GM06990 (cell line): ENCODE measurements at regions not wholly inside any gene's neighbourhood (a gene's known extent, or its start where the extent isn't known, plus 50 kb on each side); places are given as distances from the start of the nearest gene placed in this dataset.
"Not testable (repeated sequence)": the region's sequence is repeated elsewhere in the genome, so short reads cannot be mapped to it uniquely, and the experiment has no call there.

ENCODE experiments used
- DNase-seq: peaks from one replicate; pipeline ENCODE4 v3.0.0-alpha.2; 2011; ENCODE audit not compliant: insufficient read length; ENCODE audit errors: extremely low read depth
- H3K27me3 ChIP-seq: replicated peaks from 2 replicates; pipeline ENCODE4 v1.6.0; 2011; ENCODE audit warnings: low read length; ENCODE audit not compliant: control insufficient read depth, insufficient read depth
- H3K36me3 ChIP-seq: 2 replicates; pipeline ENCODE4 v1.5.1; 2011; ENCODE audit warnings: low read length; ENCODE audit not compliant: control insufficient read depth, insufficient read depth
- H3K4me3 ChIP-seq: replicated peaks from 2 replicates; pipeline ENCODE4 v1.5.1; 2011; ENCODE audit warnings: low read depth, mild to moderate bottlenecking, control low read depth, low read length
- TF ChIP-seq, protein P1 (sequence below): IDR thresholded peaks from 2 replicates; pipeline ENCODE4 v1.5.1; 2011; ENCODE audit warnings: low read length, control low read depth, mild to moderate bottlenecking, inconsistent platforms; ENCODE audit not compliant: insufficient read depth, poor library complexity, severe bottlenecking

GRCh38 chr12:84157170-84157569 lies 755.4 kb downstream of the SLC6A15 start:
- Histone ChIP-seq H3K27me3 (no peaks in the 10 kb centered on the region), H3K4me3 (no peak overlapping the region), H3K36me3 (no peaks in the 10 kb centered on the region)
- DNase-seq: no peak
- TF ChIP-seq, protein P1, sequence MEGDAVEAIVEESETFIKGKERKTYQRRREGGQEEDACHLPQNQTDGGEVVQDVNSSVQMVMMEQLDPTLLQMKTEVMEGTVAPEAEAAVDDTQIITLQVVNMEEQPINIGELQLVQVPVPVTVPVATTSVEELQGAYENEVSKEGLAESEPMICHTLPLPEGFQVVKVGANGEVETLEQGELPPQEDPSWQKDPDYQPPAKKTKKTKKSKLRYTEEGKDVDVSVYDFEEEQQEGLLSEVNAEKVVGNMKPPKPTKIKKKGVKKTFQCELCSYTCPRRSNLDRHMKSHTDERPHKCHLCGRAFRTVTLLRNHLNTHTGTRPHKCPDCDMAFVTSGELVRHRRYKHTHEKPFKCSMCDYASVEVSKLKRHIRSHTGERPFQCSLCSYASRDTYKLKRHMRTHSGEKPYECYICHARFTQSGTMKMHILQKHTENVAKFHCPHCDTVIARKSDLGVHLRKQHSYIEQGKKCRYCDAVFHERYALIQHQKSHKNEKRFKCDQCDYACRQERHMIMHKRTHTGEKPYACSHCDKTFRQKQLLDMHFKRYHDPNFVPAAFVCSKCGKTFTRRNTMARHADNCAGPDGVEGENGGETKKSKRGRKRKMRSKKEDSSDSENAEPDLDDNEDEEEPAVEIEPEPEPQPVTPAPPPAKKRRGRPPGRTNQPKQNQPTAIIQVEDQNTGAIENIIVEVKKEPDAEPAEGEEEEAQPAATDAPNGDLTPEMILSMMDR: no peak

DNA sequence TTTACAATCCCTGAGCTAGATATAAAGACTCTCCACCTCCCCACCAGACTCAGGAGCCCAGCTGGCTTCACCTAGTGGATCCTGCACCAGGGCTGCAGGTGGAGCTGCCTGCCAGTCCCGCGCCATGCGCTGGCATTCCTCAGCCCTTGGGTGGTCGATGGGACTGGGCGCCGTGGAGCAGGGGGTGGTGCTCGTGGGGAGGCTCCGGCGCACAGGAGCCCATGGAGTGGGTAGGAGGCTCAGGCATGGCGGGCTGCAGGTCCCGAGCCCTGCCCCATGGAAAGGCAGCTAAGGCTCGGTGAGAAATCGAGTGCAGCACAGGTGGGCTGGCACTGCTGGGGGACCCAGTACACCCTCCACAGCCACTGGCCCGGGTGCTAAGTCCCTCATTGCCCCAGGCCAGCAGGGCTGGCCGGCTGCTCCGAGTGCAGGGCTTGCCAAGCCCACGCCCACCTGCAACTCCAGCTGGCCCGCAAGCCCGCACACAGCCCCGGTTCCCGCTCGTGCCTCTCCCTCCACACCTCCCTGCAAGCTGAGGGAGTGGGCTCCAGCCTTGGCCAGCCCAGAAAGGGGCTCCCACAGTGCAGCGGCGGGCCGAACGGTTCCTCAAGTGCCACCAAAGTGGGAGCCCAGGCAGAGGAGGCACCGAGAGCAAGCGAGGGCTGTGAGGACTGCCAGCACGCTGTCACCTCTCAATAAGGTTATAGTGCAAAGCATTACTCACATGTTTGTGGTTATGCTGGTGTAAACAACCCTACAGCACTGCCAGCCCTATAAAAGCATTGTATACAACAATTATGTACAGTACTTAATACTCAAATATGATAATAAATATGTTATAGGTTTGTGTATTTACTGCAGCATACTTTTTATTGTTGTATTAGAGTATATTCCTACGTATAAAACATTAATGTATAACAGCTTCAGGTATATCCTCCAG lies 757.3 kb downstream of the SLC6A15 start:
- not testable (repeated sequence) for H3K27me3 ChIP-seq, H3K36me3 ChIP-seq, H3K4me3 ChIP-seq, DNase-seq

GRCh38 chr12:84154439-84154990 lies 758.1 kb downstream of the SLC6A15 start:
- not testable (repeated sequence) for H3K27me3 ChIP-seq, H3K4me3 ChIP-seq, DNase-seq, H3K36me3 ChIP-seq

DNA sequence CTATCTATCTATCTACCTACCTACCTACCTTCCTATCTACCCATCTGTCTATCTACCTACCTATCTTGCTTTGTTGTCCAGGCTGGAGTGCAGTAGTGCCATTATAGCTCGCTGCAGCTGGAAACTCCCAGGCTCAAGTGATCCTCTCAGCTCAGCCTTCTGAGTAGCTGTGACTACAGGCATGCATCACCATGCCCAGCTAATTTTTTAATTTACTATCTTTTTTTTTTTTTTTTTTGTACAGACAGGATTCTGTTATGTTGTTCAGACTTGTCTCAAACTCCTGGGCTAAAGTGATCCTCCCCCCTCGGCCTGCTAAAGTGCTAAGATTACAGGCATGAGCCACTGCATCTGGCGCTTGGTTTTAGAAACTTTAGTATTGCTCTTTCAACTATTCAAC lies 762.4 kb downstream of the SLC6A15 start:
- TF ChIP-seq, protein P1: no peak
- H3K27me3 ChIP-seq: no peaks in the 10 kb centered on the region
- no peak overlapping the region for H3K4me3 ChIP-seq
- DNase-seq: no peak
- H3K36me3 ChIP-seq: no peaks in the 10 kb centered on the region

DNA sequence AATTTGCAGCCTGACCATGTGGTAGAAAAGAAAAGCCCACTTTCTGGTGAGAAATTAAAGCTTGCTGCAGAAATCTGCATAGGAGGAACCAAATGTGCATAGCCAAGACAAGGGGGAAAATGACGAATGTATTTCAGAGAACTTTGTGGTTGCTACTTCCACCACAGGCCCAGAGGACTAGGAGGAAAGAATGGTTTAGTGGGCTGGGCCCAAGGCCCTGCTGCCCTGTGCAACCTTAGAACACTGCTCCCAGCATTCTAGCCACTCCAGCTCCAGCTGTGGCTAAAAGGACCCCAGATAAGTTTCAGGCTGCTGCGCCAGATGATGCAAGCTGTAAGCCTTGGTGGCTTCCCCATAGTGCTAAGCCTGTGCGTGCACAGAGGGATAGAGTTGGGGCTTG lies 764.3 kb downstream of the SLC6A15 start:
- no peak for DNase-seq
- Histone ChIP-seq H3K27me3 (no peaks in the 10 kb centered on the region), H3K36me3 (no peaks in the 10 kb centered on the region), H3K4me3 (no peak overlapping the region)
- TF ChIP-seq, protein P1: no peak

DNA sequence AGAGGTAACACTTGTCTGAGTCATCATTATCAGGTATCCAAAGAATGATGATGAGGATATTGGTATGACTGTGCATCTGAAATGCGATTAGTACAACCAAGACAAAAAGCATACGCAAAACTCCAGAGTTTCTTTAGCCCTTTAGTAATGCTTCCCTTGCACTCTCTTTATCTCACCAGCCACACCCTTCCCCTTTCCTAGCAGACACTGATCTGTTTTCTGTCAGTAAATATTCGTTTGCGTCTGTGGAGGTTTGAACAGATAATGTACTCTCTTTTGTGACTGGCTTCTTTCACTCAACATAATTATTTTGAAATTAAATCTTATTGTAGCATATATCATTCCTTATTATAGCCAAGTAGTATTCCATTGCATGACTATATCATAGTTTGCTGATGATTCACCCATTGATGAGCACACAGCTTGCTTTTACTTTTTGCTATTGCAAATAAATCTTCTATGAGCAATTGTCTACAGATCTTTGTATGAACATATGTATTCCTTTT lies 775.7 kb downstream of the SLC6A15 start:
- no peak for DNase-seq
- TF ChIP-seq, protein P1: no peak
- H3K27me3 ChIP-seq: no peaks in the 10 kb centered on the region
- H3K4me3 ChIP-seq: no peak overlapping the region
- no peaks in the 10 kb centered on the region for H3K36me3 ChIP-seq
